GM18508 (cell line): ENCODE measurements at regions not wholly inside any gene's neighbourhood (a gene's known extent, or its start where the extent isn't known, plus 50 kb on each side); places are given as distances from the start of the nearest gene placed in this dataset.
"Not testable (repeated sequence)": the region's sequence is repeated elsewhere in the genome, so short reads cannot be mapped to it uniquely, and the experiment has no call there.

Source experiments
- ATAC-seq: cut with Tn5 transposase; IDR thresholded peaks from one replicate; pipeline ENCODE4 v1.9.1; 2021; ENCODE audit warnings: moderate number of reproducible peaks; ENCODE audit not compliant: insufficient read depth, unreplicated experiment

- ATAC-seq, result no peak
Measured at GRCh38 chr6:103154779-103155572, 1704.7 kb downstream of the HACE1 start.

- ATAC-seq, result no peak
Measured at GRCh38 chr6:103153016-103153415, 1706.7 kb downstream of the HACE1 start.

DNA sequence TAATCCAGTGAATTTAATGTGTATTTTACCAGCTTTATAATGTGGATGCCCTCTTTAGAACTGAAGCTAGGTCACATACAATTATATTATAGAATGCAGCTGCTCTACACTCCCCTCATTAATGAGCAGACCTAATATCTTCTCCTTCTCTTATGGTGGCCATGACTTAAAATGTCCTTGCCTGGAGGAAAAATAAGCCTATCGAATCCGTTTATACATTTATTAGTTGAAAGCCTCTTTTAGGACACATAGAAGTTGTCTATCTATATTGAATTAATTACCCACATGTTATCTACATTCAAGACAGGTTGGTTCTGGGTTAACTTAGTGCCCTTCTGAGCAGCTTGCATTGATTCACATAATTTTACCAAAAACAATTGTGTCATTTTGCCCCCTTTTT is 1716.8 kb downstream of the HACE1 start:
- no peak for ATAC-seq

- ATAC-seq, result no peak
Measured at GRCh38 chr6:103140308-103141027, 1719.3 kb downstream of the HACE1 start.

GRCh38 chr6:103139377-103139776 is 1720.3 kb downstream of the HACE1 start:
- ATAC-seq, result no peak

DNA sequence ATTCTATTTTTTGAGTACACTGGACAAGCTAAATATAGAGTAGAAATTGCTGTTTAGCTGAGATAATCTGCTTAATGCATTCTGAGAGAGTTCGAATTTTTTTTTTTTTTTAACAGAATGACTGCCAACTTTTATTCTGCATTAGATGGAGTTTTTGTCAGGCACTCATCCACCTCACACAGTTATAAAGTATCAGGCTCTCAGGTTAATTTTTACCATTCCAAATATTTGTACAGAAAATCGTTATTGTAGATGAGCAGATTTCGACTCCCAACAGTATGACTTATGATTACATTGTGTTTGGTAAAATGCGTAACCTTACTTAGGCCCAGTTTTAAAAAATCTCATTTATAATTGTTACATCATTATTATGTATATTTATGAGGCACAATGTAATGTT is 1731.0 kb downstream of the GRIK2 start:
- no peak for ATAC-seq

- ATAC-seq, result no peak
Measured at GRCh38 chr6:103122766-103123601, 1729.5 kb downstream of the GRIK2 start.

DNA sequence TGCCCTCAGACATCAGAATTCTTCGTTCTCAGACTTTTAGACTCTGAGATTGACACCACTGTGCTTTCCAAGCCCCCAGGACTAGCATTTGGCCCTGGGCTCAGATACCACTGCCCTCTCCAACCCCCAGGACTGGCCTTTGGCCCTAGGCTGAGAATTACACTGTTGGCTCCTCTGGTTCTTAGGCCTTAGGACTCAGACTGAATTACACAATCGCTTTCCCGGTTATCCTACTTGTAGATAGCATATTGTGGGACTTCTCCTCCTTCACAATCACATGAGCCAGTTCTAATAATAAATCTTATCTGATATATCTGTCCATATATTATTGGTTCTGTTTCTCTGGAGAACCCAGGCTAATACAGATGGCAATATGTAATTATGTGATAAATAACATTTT is 1725.5 kb downstream of the GRIK2 start:
- no peak for ATAC-seq

DNA sequence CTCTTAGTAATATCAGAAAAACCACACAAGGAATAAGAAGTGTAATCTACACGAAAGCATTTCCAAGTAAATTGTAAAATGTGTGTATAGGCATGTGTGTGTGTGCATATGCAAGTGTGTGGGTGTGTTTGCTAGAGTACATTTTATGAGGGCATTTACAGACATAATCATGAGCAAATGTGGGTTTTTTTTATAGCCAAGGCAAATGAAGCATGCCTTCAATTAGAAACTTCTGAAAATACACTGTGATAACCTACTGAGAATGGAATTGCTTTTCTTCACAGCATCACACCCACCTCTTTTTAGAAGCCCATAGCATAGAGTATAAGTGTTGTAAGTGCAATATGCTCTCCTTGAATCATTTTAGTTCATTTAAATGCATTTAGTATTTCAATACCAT is 1721.1 kb downstream of the GRIK2 start:
- no peak for ATAC-seq

GRCh38 chr6:103113416-103113815 is 1719.9 kb downstream of the GRIK2 start:
- no peak for ATAC-seq

- ATAC-seq, result no peak
Measured at GRCh38 chr6:103107985-103108384, 1714.5 kb downstream of the GRIK2 start.

GRCh38 chr6:103105686-103106085 is 1712.2 kb downstream of the GRIK2 start:
- ATAC-seq, result no peak

- no peak for ATAC-seq
Measured at GRCh38 chr6:103101267-103101666, 1707.8 kb downstream of the GRIK2 start.

- not testable (repeated sequence) for ATAC-seq
Measured at GRCh38 chr6:103092414-103092813, 1698.9 kb downstream of the GRIK2 start.

DNA sequence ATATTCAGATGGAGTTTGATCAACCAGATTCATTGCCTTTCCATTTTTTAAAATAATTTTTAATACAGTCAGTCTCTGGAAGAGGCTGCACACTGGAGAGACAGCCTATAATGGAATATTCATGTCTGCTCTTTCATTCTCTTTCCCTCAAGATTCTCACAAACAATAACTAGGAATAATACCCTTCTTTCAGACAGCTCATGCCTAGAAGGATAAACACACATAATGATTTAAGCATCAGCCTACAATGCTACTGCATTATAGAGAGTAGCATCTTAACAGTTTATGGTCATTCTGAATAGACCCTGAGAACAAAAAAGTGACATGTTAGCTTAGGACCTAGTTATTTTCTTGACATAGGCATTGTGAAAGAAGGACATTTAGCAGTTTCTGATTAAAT is 1692.3 kb downstream of the GRIK2 start:
- ATAC-seq, result no peak

DNA sequence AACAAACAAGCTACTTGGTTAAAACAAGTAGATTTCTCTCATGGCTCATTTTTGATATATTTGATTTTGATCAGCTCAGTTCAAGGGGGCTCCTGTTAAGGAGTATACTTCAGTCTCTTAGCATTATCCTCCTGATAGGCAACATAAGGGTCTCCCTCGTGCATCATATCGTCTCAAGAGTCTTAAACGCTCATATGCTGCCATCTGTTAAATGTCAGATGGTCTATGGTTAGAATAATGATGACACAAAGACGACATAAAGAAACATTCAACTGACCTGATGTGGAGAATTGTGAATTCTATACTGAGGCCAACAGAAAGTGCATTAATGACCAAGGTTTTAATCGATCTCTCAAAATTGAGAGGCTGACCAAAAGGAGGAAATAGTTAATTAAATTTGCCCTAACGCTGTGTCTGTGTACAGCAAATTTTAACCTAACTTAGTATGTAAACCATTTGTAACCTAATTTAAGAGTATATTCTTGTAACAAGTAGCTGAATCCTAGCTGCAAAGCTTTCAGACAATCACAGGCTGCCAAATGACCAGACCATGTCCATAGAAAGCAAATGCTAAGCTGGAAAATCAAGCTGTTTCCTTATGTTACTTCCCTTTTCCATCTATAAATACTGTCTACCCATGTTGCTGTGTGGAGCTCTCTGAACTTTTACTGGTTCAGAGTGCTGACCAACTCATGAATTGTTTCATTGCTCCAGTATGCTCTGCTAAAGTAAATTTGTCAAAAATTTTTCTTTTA is 1688.5 kb downstream of the GRIK2 start:
- no peak for ATAC-seq

DNA sequence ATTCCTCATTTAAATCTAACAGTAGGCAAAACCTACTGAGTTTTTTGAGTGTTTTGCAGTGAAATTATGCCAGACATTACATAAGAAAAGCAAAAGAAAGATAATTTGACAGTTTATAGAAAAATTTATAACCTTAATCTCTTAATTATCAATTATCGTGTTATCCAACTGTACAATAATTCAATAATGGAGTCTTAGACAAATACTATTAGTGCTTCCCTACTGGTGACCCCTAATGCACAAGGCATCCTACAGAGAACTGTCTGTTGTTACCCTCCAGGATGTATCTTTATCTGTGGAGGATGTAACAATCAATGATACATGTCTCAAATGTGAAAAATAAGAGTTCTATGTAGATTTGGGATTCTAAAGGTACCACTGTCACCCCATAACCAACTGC is 1687.6 kb downstream of the GRIK2 start:
- ATAC-seq, result no peak

DNA sequence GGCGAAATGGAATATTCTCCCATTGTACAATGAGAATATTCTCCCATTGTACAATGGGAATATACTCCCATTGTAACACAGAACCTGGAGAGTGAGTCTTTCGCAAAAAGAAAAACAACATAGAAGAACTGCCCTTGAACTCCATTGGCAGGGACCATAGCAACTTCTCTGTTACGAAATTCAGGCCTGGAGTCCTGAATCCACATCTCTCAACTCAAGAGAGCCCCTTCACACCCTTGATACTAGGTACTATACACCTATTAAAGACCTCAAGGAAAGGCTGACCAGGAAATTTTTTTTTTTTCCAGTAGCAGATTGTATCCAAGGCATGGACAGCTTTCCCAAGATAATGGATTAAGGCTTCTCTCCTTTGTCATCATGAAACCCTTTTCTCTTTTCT is 1687.0 kb downstream of the GRIK2 start:
- no peak for ATAC-seq

DNA sequence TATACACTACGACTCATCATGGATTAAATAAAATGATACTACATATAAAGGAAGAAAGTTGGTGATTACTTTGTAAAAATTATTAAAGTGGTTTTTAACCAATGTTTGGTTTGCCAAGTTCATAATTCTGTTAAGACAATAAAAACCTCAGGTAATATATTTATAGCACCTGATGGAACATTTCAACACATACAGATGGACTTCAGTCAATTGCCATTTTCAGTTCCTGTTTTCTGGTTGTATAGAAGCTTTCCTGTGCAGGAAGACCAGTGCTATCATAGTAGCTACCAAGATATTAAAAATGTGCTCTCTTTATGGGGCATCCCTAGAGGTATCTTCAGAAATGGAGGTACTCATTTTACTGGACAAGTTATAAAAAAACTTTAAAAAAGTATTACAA is 1686.4 kb downstream of the GRIK2 start:
- peak; percentile 86 for ATAC-seq

DNA sequence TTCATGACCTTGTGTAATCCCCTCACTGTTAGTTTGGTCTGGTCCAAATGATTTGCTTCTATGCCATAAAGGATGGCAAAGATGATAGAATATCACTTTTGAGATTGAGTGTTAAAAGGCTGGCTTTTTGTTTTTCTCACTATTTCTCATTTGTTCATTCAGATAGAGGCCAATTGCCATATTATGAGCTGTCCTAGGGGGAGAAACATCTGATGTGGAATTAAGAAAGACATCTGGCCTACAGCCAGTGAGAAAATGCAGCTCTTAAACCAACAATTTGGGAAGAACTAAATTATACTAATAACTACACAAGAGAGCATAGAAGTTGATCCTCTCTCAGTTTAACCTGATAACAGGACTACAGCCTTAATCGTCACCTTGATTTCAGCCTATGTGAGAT is 1668.6 kb downstream of the GRIK2 start:
- ATAC-seq, result no peak
